Posterior cingulate gyrus (tissue), 11 donors: ENCODE measurements at regions not wholly inside any gene's neighbourhood (a gene's known extent, or its start where the extent isn't known, plus 50 kb on each side); places are given as distances from the start of the nearest gene placed in this dataset.

ENCODE experiments used
- DNase-seq, 10 donors: peaks; one replicate each; pipeline versions ENCODE4 v3.0.0 to v3.0.0-alpha.2; 2020 to 2021; ENCODE audit warnings: mixed read lengths in 3 of 10
- intact Hi-C: fragments of 100-400 bp; cut with DNase I; formaldehyde crosslinking; loops from one replicate; pipeline ENCODE4 v1.15.1; 2023

DNA sequence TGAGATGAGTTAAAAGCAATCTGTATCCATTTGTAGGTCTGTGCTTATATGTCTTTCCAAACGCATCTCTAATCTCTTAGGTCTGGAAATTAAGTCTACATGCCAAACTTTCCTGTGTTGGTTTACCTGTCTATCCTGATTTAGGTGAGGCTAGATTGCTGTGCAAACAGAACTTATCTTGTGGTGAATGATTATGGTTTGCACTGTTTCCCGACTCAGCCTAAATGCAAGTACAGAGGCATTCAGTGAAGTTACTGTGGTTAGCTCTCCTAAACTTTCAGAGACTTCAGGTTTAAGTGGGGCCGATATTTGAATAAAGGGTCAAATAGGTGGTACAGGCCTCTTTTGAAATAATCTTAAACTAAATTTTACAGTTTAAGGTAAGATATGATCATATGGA, 103.5 kb downstream of the ICOS start:
- intact Hi-C loops, result no loop called here
- DNase-seq, result no peak

DNA sequence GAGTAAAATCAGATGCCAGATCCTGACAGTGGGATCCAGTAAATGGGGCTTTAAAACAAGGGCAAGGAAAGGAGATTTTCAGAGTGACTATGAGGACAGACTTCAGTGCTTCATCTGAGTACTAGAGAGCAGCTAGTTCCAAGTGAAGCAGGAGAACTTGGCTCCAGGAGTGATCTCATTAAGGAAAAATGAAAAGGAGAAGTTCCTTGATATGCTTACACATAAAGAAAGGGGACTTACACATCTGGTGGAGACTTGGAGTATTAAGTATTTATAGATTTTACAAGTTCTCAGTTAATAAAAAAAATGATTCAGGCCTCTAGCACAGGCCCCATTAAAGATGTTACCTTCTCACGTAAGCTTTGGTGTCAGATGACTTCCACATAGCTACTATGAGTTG, 105.8 kb downstream of the ICOS start:
- DNase-seq, result no peak
- intact Hi-C loops, result no loop called here

GRCh38 chr2:204046145-204046544, 109.6 kb downstream of the ICOS start:
- no peak for DNase-seq
- intact Hi-C loops, result no loop called here

GRCh38 chr2:204049635-204050034, 113.1 kb downstream of the ICOS start:
- DNase-seq, result no peak
- intact Hi-C loops, result no loop called here

DNA sequence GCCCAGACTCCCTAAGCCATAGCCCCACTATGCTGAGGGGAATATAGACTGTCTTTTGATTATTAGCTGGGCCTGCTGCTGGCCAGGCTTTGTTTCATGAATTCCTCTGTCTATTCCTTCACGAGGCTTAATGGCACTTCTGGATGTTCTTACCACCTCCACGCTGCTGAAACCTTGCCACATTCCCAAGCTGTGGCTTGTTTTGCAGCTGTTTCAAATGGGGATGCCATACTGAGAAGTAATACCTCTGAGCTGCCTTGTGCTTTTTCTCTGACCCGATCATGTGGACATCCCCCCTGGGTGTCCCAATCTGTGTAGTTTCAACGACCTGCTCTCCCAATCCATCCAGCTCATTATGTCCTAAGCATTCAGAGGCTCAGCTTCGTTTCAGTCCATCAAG, 114.1 kb downstream of the ICOS start:
- intact Hi-C loops, result no loop called here
- no peak for DNase-seq

DNA sequence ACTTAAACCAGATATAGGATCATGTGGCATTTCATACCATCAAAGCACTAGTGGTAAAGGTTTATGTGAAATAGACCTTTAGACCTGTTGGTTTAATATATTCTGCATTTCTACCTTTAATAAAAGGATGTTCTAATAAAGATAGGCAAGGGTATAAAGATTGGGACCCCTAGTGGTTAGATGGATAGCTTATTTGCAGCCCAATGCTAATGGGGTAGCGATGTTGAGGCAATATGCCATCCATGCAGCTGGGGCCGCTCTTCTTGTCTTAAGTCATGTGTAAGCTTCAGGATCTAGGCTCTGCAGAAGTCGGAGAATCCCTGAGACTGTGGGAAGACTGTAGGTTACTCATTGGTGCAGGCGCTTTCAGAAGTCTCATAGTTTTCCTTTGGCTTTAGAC, 114.9 kb downstream of the ICOS start:
- intact Hi-C loops, result no loop called here
- DNase-seq, result no peak

GRCh38 chr2:204051984-204052556, 115.5 kb downstream of the ICOS start:
- intact Hi-C loops, result no loop called here
- DNase-seq, result no peak

DNA sequence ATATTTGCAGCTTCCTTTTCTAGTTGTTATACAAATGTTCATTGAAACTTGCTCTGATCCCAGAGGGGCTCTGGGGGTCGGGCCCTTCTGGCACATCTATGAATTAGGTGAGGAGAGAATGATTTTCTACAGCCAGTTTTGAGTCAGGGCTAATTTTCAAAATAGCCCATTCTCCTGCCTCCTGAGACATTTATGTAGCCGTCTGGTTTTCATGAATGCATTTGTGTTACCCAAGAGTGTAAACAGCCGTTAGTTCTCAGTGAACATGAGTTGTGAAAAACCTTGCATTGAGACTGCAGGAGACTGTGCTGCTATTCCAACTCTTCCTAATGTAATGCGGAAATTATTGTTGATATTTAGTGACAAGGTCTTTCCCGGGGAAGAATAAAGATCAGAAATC, 122.5 kb downstream of the ICOS start:
- intact Hi-C loops, result no loop called here

GRCh38 chr2:204060841-204061240, 124.3 kb downstream of the ICOS start:
- DNase-seq, result no peak
- intact Hi-C loops, result no loop called here

More for the DNA sequence above, 122.5 kb downstream of the ICOS start:
- DNase-seq, result no peak

GRCh38 chr2:204061241-204061640, 124.7 kb downstream of the ICOS start:
- intact Hi-C loops, result no loop called here
- DNase-seq, result no peak

- no peak for DNase-seq
- intact Hi-C loops, result no loop called here
These were observed 127.6 kb downstream of the ICOS start for GRCh38 chr2:204064119-204064518.

- DNase-seq, result no peak
- intact Hi-C loops, result no loop called here
These were observed 129.0 kb downstream of the ICOS start for GRCh38 chr2:204065566-204065965.

GRCh38 chr2:204066051-204066450, 129.5 kb downstream of the ICOS start:
- intact Hi-C loops, result no loop called here
- DNase-seq, result no peak

GRCh38 chr2:204069804-204070203, 133.2 kb downstream of the ICOS start:
- intact Hi-C loops, result no loop called here
- DNase-seq, result no peak

- peak in 3 of 10 donors; percentile 17 to 44 (median 25) for DNase-seq
- intact Hi-C loops, result no loop called here
These were observed 136.1 kb downstream of the ICOS start for GRCh38 chr2:204072443-204073324.

GRCh38 chr2:204074456-204074855, 137.9 kb downstream of the ICOS start:
- DNase-seq, result no peak
- intact Hi-C loops, result no loop called here

- intact Hi-C loops, result no loop called here
- no peak for DNase-seq
These were observed 141.6 kb downstream of the ICOS start for GRCh38 chr2:204078003-204078698.

DNA sequence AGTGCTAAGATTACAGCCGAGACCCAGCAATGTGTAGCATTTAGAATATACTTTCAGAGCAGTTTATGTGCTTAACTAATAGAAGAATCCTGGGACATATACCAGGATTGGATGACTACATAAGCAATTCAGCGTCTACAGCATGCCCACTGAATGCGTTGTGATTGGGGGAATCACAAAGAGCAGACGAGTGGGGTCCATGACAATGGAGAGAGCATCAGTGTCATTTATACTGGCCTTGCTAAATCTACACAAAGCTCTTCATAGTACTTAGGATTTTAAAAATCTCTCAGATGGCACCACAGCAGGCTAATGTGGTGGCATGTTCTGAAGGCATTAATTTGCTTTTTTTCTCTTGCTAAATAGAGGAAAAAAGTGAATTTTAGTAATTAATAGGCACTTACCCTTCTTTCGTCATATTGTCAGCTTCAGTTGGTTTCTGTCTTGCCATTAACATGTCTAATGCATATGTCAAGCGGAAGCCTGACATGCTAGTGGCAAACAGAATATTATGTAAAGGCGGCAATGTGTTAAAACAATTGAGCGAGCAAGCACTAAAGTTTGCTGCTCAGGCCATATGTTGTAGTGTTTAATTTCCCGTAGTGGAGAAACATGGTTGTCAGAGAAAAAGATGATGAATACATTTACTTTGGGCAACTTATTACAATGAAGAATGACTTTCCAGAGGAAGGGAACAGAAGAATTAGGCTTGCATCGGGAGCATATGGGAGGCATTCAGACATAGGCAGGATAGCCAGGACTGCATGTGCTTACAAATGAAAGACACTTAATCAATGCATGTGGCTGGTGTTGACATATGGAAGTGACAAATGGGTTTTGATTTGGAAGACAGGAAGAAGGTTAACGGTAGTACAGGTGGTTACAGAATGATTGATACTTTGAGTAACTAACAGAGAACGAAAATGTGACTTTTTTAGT, 145.2 kb downstream of the ICOS start:
- intact Hi-C loops, result no loop called here

DNA sequence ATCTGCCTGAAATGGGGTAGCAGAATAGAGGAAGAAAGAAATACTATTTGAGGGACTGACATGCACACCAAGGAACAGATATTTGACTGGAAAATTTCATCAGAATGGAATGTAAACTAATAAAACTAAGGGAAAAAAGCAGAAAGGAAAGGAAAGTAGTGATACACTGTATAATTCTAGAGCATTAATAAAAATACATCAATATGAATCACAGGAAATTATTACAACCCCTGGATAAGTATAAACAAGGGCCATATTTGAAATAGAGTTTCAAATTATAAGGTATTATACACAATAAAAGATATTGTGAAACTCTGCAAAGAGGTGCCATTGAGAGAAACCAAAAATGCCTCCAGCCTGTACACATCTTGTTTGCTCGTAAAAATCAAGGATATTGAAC, 149.6 kb downstream of the ICOS start:
- intact Hi-C loops, result no loop called here
- no peak for DNase-seq

More for the DNA sequence above, 145.2 kb downstream of the ICOS start:
- no peak for DNase-seq

DNA sequence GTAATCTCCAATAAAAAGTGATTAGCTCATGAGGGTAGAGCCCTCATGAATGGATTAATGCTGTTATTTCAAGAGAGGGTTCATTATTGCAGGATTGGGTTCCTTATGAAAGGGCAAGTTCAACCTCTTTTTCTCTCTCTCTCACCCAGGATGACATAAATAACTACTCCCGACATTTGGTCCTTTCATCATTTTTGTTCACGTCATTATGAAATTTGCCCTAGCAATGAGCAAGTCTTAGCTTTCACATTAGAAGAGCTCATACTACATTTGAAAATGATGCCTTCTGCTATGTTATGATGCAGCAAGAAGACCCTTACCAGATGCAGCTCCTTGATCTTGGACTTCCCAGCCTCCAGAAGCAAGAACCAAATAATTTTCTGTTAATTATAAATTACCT, 152.5 kb downstream of the ICOS start:
- DNase-seq, result no peak
- intact Hi-C loops, result no loop called here

GRCh38 chr2:204089574-204089973, 153.0 kb downstream of the ICOS start:
- intact Hi-C loops, result no loop called here
- no peak for DNase-seq
